ENCODE measurements at regions not wholly inside any gene's neighbourhood (a gene's known extent, or its start where the extent isn't known, plus 50 kb on each side); places are given as distances from the start of the nearest gene placed in this dataset.

DNA sequence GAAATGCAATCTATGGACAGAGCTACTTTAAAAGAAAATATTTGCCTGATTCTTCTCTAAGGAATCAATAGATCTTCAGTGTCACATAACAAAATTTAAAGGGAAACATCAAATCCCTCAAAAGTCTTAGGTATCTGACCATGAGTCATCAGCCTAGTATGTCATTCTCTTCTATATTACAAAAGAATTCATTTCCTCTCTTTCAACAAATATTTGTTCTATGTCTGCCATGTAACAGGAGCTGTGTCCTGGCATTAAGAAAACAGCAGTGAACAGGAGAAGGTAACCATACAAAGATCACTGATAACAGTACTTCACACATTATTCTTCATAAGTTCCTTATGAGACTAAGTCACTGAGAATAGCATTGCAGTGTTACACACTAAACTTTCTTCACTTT, 243.6 kb upstream of the DKK2 start:
- Histone ChIP-seq H4K20me1 (ENCODE audit: control insufficient read depth, insufficient read depth) (no peaks in the 10 kb centered on the region), H3K4me2 (ENCODE audit: control insufficient read depth, insufficient read depth) (no peak overlapping the region), H3K36me3 (ENCODE audit: control insufficient read depth in 2 of 2, insufficient read depth in 2 of 2, low read length in 1 of 2) (no peaks in the 10 kb centered on the region), H3K9ac (ENCODE audit: control insufficient read depth, insufficient read depth, low read length) (no peak overlapping the region), H3K4me3 (no peak overlapping the region), H3K4me1 (ENCODE audit: control insufficient read depth, insufficient read depth, low read length) (no peaks in the 10 kb centered on the region), H2AFZ (ENCODE audit: control insufficient read depth, low read depth, low read length) (no peak overlapping the region), H3K79me2 (ENCODE audit: control insufficient read depth, insufficient read depth, low read length) (no peaks in the 10 kb centered on the region), H3K27ac (ENCODE audit: control insufficient read depth, insufficient read depth) (no peak overlapping the region), H3K9me3 (replicated peaks; ENCODE audit: control insufficient read depth, insufficient read depth, low read length) (no peaks in the 10 kb centered on the region), H3K27me3 (replicated peaks in 1 of 2; ENCODE audit: control insufficient read depth in 2 of 2, insufficient read depth in 2 of 2, low read length in 1 of 2) (no peaks in the 10 kb centered on the region)
- SMC1A ChIA-PET (ENCODE audit: uncharacterized antibody, unreplicated experiment) = no interaction called here
- FAIRE-seq = no peak
- in situ Hi-C loops (cut with MboI) (no loop called here), intact Hi-C loops (cut with micrococcal nuclease; ENCODE audit: unreplicated experiment) (loop anchor here (10.0 kb wide), 1 partner anchor 455 kb away; no protein-coding TSS in a partner anchor)
- no peak for ATAC-seq
- no peak for DNase-seq (ENCODE audit: low read depth, low spot score)
- CTCF ChIA-PET = no interaction called here
- TF ChIP-seq BHLHE40 (IDR thresholded peaks at IDR 0.05; ENCODE audit: borderline replicate concordance in 1 of 2, low read depth in 2 of 2, low read length in 1 of 2) = no peak
- no peak for TF ChIP-seq TCF12 (IDR thresholded peaks at IDR 0.05; ENCODE audit: low read depth, low read length)
- TF ChIP-seq, protein P1, sequence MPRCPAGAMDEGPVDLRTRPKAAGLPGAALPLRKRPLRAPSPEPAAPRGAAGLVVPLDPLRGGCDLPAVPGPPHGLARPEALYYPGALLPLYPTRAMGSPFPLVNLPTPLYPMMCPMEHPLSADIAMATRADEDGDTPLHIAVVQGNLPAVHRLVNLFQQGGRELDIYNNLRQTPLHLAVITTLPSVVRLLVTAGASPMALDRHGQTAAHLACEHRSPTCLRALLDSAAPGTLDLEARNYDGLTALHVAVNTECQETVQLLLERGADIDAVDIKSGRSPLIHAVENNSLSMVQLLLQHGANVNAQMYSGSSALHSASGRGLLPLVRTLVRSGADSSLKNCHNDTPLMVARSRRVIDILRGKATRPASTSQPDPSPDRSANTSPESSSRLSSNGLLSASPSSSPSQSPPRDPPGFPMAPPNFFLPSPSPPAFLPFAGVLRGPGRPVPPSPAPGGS (IDR thresholded peaks at IDR 0.05; ENCODE audit: borderline replicate concordance, insufficient read depth, low read depth, low read length, poor library complexity, severe bottlenecking) = no peak
- TF ChIP-seq, protein P2, sequence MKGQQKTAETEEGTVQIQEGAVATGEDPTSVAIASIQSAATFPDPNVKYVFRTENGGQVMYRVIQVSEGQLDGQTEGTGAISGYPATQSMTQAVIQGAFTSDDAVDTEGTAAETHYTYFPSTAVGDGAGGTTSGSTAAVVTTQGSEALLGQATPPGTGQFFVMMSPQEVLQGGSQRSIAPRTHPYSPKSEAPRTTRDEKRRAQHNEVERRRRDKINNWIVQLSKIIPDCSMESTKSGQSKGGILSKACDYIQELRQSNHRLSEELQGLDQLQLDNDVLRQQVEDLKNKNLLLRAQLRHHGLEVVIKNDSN (IDR thresholded peaks at IDR 0.05; ENCODE audit: borderline replicate concordance, extremely low read length, insufficient read depth, low read depth, low read length) = no peak
- TF ChIP-seq ATF7 (IDR thresholded peaks at IDR 0.05; ENCODE audit: low read depth) = no peak
- TF ChIP-seq, protein P3, sequence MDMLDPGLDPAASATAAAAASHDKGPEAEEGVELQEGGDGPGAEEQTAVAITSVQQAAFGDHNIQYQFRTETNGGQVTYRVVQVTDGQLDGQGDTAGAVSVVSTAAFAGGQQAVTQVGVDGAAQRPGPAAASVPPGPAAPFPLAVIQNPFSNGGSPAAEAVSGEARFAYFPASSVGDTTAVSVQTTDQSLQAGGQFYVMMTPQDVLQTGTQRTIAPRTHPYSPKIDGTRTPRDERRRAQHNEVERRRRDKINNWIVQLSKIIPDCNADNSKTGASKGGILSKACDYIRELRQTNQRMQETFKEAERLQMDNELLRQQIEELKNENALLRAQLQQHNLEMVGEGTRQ (IDR thresholded peaks at IDR 0.05; ENCODE audit: borderline replicate concordance, low read depth, low read length) = no peak
- POLR2A ChIA-PET = no interaction called here
- RAD21 ChIA-PET (ENCODE audit: unreplicated experiment) = no interaction called here
- no TSS peak for BruUV-seq (replicated peaks)
